DOHH2 (cell line): ENCODE measurements at regions not wholly inside any gene's neighbourhood (a gene's known extent, or its start where the extent isn't known, plus 50 kb on each side); places are given as distances from the start of the nearest gene placed in this dataset.

Experiments
- CTCF ChIP-seq: fragments of 200-600 bp; sonication (generic); IDR thresholded peaks from one replicate; pipeline ENCODE4 v1.5.1; 2014; ENCODE audit warnings: antibody characterized with exemption, mild to moderate bottlenecking, low read depth, low read length; ENCODE audit not compliant: poor library complexity, severe bottlenecking
- EZH2phosphoT487 ChIP-seq: fragments of 200-600 bp; sonication (generic); IDR thresholded peaks from 2 replicates; pipeline ENCODE4 v1.6.1; 2017; ENCODE audit warnings: borderline replicate concordance, mild to moderate bottlenecking, antibody characterized with exemption, low read length, moderate library complexity, mixed read lengths

- TF ChIP-seq EZH2phosphoT487 (no peak), CTCF (no peak)
Observed at GRCh38 chr9:24073007-24073592, 247.1 kb upstream of the ELAVL2 start.
